H1 (cell line): ENCODE measurements at regions not wholly inside any gene's neighbourhood (a gene's known extent, or its start where the extent isn't known, plus 50 kb on each side); places are given as distances from the start of the nearest gene placed in this dataset.

ENCODE experiments used
- POU5F1 ChIP-seq: IDR thresholded peaks from 2 replicates; pipeline ENCODE4 v1.6.1; 2011; ENCODE audit warnings: low read depth, mild to moderate bottlenecking, low read length, moderate library complexity

- TF ChIP-seq POU5F1, result no peak
These were observed 86.3 kb upstream of the DHX40 start (continued) for GRCh38 chr17:59479141-59479540.
